Stomach (tissue), 8 donors: ENCODE measurements at regions not wholly inside any gene's neighbourhood (a gene's known extent, or its start where the extent isn't known, plus 50 kb on each side); places are given as distances from the start of the nearest gene placed in this dataset.

Experiments
- DNase-seq, 2 donors: peaks; one replicate each; pipeline versions ENCODE4 v3.0.0 to v3.0.0-alpha.2; 2013 to 2019
- H3K27ac ChIP-seq, 5 donors: fragments of 200-600 bp in 4 of 5; sonication (generic) in 4 of 5; one replicate each; pipeline ENCODE4 v1.5.1; 2013 to 2019; ENCODE audit warnings: mild to moderate bottlenecking in 1 of 5, moderate library complexity in 1 of 5
- H3K27me3 ChIP-seq, 3 donors: fragments of 200-600 bp; sonication (generic); one replicate each; pipeline ENCODE4 v1.5.1; 2017 to 2019; ENCODE audit warnings: mixed run types in 1 of 3
- H3K36me3 ChIP-seq, 4 donors: fragments of 200-600 bp; sonication (generic); 1 replicate in 3 of 4; 2 replicates in 1 of 4; pipeline ENCODE4 v1.5.1; 2016 to 2019
- H3K4me1 ChIP-seq, 4 donors: fragments of 200-600 bp; sonication (generic); one replicate each; pipeline ENCODE4 v1.5.1; 2016 to 2019
- H3K4me3 ChIP-seq, 4 donors: fragments of 200-600 bp; sonication (generic) in 3 of 4; one replicate each; pipeline ENCODE4 v1.5.1; 2016 to 2019; ENCODE audit warnings: mild to moderate bottlenecking in 1 of 4
- H3K9me3 ChIP-seq, 4 donors: fragments of 200-600 bp; sonication (generic); one replicate each; pipeline ENCODE4 v1.5.1; 2016 to 2019
- CTCF ChIP-seq, 7 experiments: fragments of 450-650 bp in 4 of 7; fragments of 200-600 bp in 3 of 7; sonication (generic) in 3 of 7; IDR thresholded peaks; one replicate each; pipeline ENCODE4 v1.5.1; 2016 to 2019; ENCODE audit warnings: antibody characterized with exemption in 7 of 7, control low read depth in 2 of 7, mild to moderate bottlenecking in 1 of 7
- EP300 ChIP-seq: sonication (generic); formaldehyde crosslinking; IDR thresholded peaks from one replicate; pipeline ENCODE4 v1.6.1; 2017; ENCODE audit warnings: antibody characterized with exemption
- POLR2A ChIP-seq, 4 donors: fragments of 450-650 bp; IDR thresholded peaks; one replicate each; pipeline ENCODE4 v1.6.1; 2016; ENCODE audit warnings: antibody characterized with exemption in 4 of 4, control low read depth in 2 of 4, mild to moderate bottlenecking in 1 of 4, moderate library complexity in 1 of 4
- POLR2AphosphoS5 ChIP-seq, 3 donors: sonication (generic); formaldehyde crosslinking; IDR thresholded peaks; one replicate each; pipeline ENCODE4 v1.6.1; 2016; ENCODE audit warnings: antibody characterized with exemption in 3 of 3
- WGBS, 5 donors: extraction: QIAGEN DNeasy Blood & Tissue Kit in 3 of 5; methylation state at CpG; one replicate each; pipeline versions ENCODE4 v1.1.5 to v1.1.7; 2013 to 2018; 5-methylcytosine and 5-hydroxymethylcytosine counted together
- intact Hi-C: fragments of 100-400 bp; cut with DNase I; formaldehyde crosslinking; loops from one replicate; pipeline ENCODE4 v1.15.1; 2023; ENCODE audit warnings: low total_unique reads
- donor health status: healthy with polysubstance abuse.
- donor health status: Bipolar disorder and iron deficiency.
- donor health status: healthy.

DNA sequence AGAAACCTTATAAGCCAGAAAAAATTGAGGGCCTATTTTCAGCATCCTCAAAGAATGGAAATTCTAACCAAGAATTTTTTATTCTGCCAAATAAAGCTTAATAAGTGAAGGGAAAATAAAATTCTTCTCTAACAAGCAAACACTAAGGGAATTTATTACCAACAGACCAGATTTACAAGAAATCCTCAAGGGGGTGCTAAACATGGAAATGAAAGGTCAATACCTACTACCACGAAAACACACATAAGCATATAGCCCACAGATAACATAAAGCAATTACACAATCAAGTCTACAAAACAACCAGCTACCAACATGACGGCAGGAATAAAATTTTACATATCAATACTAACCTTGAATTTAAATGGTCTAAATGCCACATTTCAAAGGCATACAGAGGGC lies 883.5 kb downstream of the SI start:
- H3K9me3 ChIP-seq = no peaks in the 10 kb centered on the region
- no peak overlapping the region for H3K4me3 ChIP-seq
- H3K27ac ChIP-seq = no peak overlapping the region
- 71 to 84% (median 81%) methylated on average over 2 of the region's 2 CpGs for WGBS, 5 donors
- TF ChIP-seq CTCF (IDR thresholded peaks at IDR 0.05) (no peak), POLR2A (IDR thresholded peaks at IDR 0.05) (no peak), EP300 (no peak), POLR2AphosphoS5 (IDR thresholded peaks at IDR 0.05) (no peak)
- H3K27me3 ChIP-seq = no peaks in the 10 kb centered on the region
- no peaks in the 10 kb centered on the region for H3K4me1 ChIP-seq
- no peak for DNase-seq
- no peaks in the 10 kb centered on the region for H3K36me3 ChIP-seq
- intact Hi-C loops = no loop called here

- Histone ChIP-seq H3K27me3 (no peaks in the 10 kb centered on the region), H3K4me1 (no peaks in the 10 kb centered on the region), H3K36me3 (no peaks in the 10 kb centered on the region), H3K27ac (no peak overlapping the region), H3K4me3 (no peak overlapping the region), H3K9me3 (no peaks in the 10 kb centered on the region)
- TF ChIP-seq POLR2AphosphoS5 (IDR thresholded peaks at IDR 0.05) (no peak), EP300 (no peak), CTCF (IDR thresholded peaks at IDR 0.05) (no peak), POLR2A (IDR thresholded peaks at IDR 0.05) (no peak)
- no peak for DNase-seq
- intact Hi-C loops = no loop called here
- WGBS, 5 donors = 54 to 80% (median 67%) methylated on average over 4 of the region's 4 CpGs
Observed at GRCh38 chr3:164192974-164193373, 885.3 kb downstream of the SI start.

DNA sequence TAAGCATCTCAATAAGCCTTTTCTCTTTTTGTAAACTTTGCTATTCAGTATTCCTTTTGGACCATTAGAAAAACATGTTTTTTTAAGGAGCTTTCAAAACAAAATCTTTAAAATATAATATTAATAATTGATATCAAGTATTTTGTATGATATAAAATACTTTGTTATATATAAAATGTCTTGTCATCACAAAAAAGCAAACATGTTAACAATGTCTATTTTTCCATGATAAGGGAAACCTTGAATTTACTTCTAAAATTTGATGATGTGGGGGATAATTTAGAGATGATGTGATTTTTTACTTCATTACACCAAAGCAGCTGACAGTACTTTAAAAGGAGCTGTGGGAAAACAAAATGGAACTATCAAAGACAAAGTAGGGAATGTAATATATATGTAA lies 887.7 kb downstream of the SI start:
- no peak for DNase-seq
- no peaks in the 10 kb centered on the region for H3K4me1 ChIP-seq
- no peak overlapping the region for H3K4me3 ChIP-seq
- intact Hi-C loops = no loop called here
- no peaks in the 10 kb centered on the region for H3K9me3 ChIP-seq
- H3K27me3 ChIP-seq = no peaks in the 10 kb centered on the region
- H3K27ac ChIP-seq = no peak overlapping the region
- TF ChIP-seq EP300 (no peak), POLR2AphosphoS5 (IDR thresholded peaks at IDR 0.05) (no peak), CTCF (IDR thresholded peaks at IDR 0.05) (no peak), POLR2A (IDR thresholded peaks at IDR 0.05) (no peak)
- H3K36me3 ChIP-seq = no peaks in the 10 kb centered on the region

DNA sequence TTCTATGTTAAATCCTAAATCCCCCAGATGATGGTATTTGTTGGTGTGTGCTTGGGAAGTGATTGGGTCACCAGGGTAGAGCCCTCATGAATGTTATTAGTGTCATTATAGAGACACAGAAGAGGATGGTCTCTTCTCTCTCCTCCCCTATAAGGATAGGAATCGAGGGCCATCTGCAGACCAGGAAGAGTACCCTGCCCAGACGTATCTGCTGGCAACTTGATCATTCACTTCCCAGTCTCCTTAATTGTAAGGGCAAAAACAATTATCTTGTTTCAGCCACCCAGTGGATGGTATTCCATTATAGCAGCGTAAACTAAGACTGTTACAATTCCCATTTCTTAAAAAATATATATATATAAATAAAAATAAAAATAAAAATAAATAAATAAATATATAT lies 892.2 kb downstream of the SI start:
- Histone ChIP-seq H3K4me1 (no peaks in the 10 kb centered on the region), H3K9me3 (peaks cover 0 to 7% (median 2%) of the 10 kb centered on the region in 4 donors), H3K36me3 (no peaks in the 10 kb centered on the region), H3K27ac (no peak overlapping the region), H3K27me3 (no peaks in the 10 kb centered on the region), H3K4me3 (no peak overlapping the region)
- no peak for DNase-seq
- intact Hi-C loops = no loop called here
- TF ChIP-seq EP300 (no peak), POLR2A (IDR thresholded peaks at IDR 0.05) (no peak), POLR2AphosphoS5 (IDR thresholded peaks at IDR 0.05) (no peak), CTCF (IDR thresholded peaks at IDR 0.05) (no peak)
- WGBS, 5 donors = 47 to 89% (median 70%) methylated on average over 3 of the region's 3 CpGs
